HepG2 (cell line): ENCODE measurements at regions not wholly inside any gene's neighbourhood (a gene's known extent, or its start where the extent isn't known, plus 50 kb on each side); places are given as distances from the start of the nearest gene placed in this dataset.

Experiments
- ATAC-seq: fragments of 200-7000 bp; cut with Tn5 transposase; 3 replicates; pipeline ENCODE4 v1.9.1; 2020; ENCODE audit warnings: mild to moderate bottlenecking, moderate library complexity
- BruUV-seq: library from RNA; stranded (reverse); fragments of 400-500 nt; replicated peaks from 2 replicates; lab custom pipeline; 2021; lab: Mats Ljungman, UMichigan
- CTCF ChIA-PET: fragments of 300-600 bp; formaldehyde crosslinking; extraction: SDS; loops from one replicate; lab custom pipeline; 2021; ENCODE audit warnings: low total read pairs, inconsistent platforms, low intra/inter-chr PET ratio; lab: Yijun Ruan, JAX
- POLR2A ChIA-PET: fragments of 350-600 bp; sonication (Branson Sonifier 250); formaldehyde crosslinking; loops from one replicate; lab custom pipeline; 2020; ENCODE audit warnings: antibody characterized with exemption, inconsistent platforms; lab: Yijun Ruan, JAX
- DNase-seq: peaks from one replicate; pipeline ENCODE4 v3.0.0-alpha.2; 2015; ENCODE audit warnings: low spot score
- FAIRE-seq: peaks from 3 replicates; lab custom pipeline; 2011; peaks lifted over from hg19 to GRCh38; lab: Jason Lieb, UNC
- H2AFZ ChIP-seq: one replicate; pipeline ENCODE4 v1.6.1; 2011; ENCODE audit warnings: low read length, inconsistent platforms
- H3K27ac ChIP-seq: fragments of 300-600 bp; 3 replicates; pipeline ENCODE4 v1.8.0; 2011; ENCODE audit warnings: mixed run types, mild to moderate bottlenecking, mixed read lengths, low read length, inconsistent platforms; ENCODE audit not compliant: insufficient read depth; ENCODE audit errors: extremely low read length
- H3K27me3 ChIP-seq, 2 experiments: fragments of 200-600 bp in 1 of 2; 2 replicates in 1 of 2; 3 replicates in 1 of 2; pipeline versions ENCODE4 v1.6.0 to v1.8.0; 2011; ENCODE audit warnings: low read length in 2 of 2, mild to moderate bottlenecking in 2 of 2, moderate library complexity in 2 of 2, inconsistent platforms in 1 of 2; ENCODE audit not compliant: insufficient read depth in 2 of 2, control insufficient read depth in 1 of 2
- H3K36me3 ChIP-seq, 2 experiments: fragments of 200-600 bp in 1 of 2; replicated peaks in 1 of 2; 2 replicates in 1 of 2; 3 replicates in 1 of 2; pipeline versions ENCODE4 v1.5.1 to v1.8.0; 2011; ENCODE audit warnings: low read length in 2 of 2, inconsistent platforms in 1 of 2; ENCODE audit not compliant: insufficient read depth in 2 of 2, control insufficient read depth in 1 of 2
- H3K4me1 ChIP-seq: 2 replicates; pipeline ENCODE4 v1.5.1; 2012; ENCODE audit warnings: low read length, inconsistent platforms; ENCODE audit not compliant: insufficient read depth
- H3K4me2 ChIP-seq: 2 replicates; pipeline ENCODE4 v1.6.0; 2011; ENCODE audit warnings: low read depth, low read length, inconsistent platforms
- H3K4me3 ChIP-seq, 3 experiments: fragments of 200-600 bp in 1 of 3; sonication (generic), shearing (Covaris generic) in 1 of 3; replicated peaks in 1 of 3; 2 replicates each; pipeline ENCODE4 v1.5.1; 2011 to 2016; ENCODE audit warnings: low read length in 3 of 3, inconsistent platforms in 2 of 3, low read depth in 2 of 3, mild to moderate bottlenecking in 2 of 3, control low read depth in 1 of 3, mixed read lengths in 1 of 3; ENCODE audit not compliant: insufficient read depth in 1 of 3
- H3K79me2 ChIP-seq: one replicate; pipeline ENCODE4 v1.6.1; 2011; ENCODE audit warnings: low read length, inconsistent platforms; ENCODE audit not compliant: insufficient read depth
- H3K9ac ChIP-seq: 2 replicates; pipeline ENCODE4 v1.6.0; 2011; ENCODE audit warnings: mild to moderate bottlenecking, low read depth, low read length, inconsistent platforms; ENCODE audit not compliant: insufficient read depth
- H3K9me3 ChIP-seq: 2 replicates; pipeline ENCODE4 v1.5.1; 2012; ENCODE audit warnings: mild to moderate bottlenecking, low read length
- H4K20me1 ChIP-seq: 2 replicates; pipeline ENCODE4 v1.6.0; 2011; ENCODE audit warnings: inconsistent platforms, mild to moderate bottlenecking, low read length, moderate library complexity; ENCODE audit not compliant: insufficient read depth
- AKAP8 ChIP-seq: sonication (generic); formaldehyde crosslinking; IDR thresholded peaks from 2 replicates; pipeline ENCODE4 v1.5.1; 2020; ENCODE audit warnings: mild to moderate bottlenecking, missing genetic modification reagents
- ATF6 ChIP-seq: sonication (generic); formaldehyde crosslinking; conservative IDR thresholded peaks from 2 replicates; pipeline ENCODE4 v1.4.0; 2020; ENCODE audit warnings: missing genetic modification reagents
- GRHL1 ChIP-seq: sonication (generic); formaldehyde crosslinking; conservative IDR thresholded peaks from 2 replicates; pipeline ENCODE4 v1.8.0; 2022; ENCODE audit warnings: missing genetic modification reagents
- KDM5B ChIP-seq: sonication (generic); formaldehyde crosslinking; IDR thresholded peaks from 2 replicates; pipeline ENCODE4 v1.4.0; 2020; ENCODE audit warnings: missing genetic modification reagents, mild to moderate bottlenecking, borderline replicate concordance
- MIER3 ChIP-seq: IDR thresholded peaks from 2 replicates; pipeline ENCODE4 v1.6.1; 2016; ENCODE audit warnings: missing compliant biosample characterization, borderline replicate concordance
- MZF1 ChIP-seq: sonication (generic); formaldehyde crosslinking; IDR thresholded peaks from 2 replicates; pipeline ENCODE4 v1.8.1; 2023; ENCODE audit warnings: mild to moderate bottlenecking, missing genetic modification reagents, borderline replicate concordance
- NFIC ChIP-seq: IDR thresholded peaks from 2 replicates; pipeline ENCODE4 v1.6.1; 2012; ENCODE audit warnings: mild to moderate bottlenecking, low read length, inconsistent platforms
- NFKB2 ChIP-seq: sonication (generic); formaldehyde crosslinking; IDR thresholded peaks from 2 replicates; pipeline ENCODE4 v1.4.0; 2020; ENCODE audit warnings: missing genetic modification reagents, borderline replicate concordance
- SP5 ChIP-seq: IDR thresholded peaks from 2 replicates; pipeline ENCODE4 v1.6.1; 2016; ENCODE audit warnings: low read depth, borderline replicate concordance
- SUZ12 ChIP-seq: fragments of 150-350 bp; IDR thresholded peaks from 2 replicates; pipeline ENCODE4 v1.6.1; 2014; ENCODE audit warnings: low read depth, low read length
- ZNF282 ChIP-seq: fragments of 450-650 bp; IDR thresholded peaks from 2 replicates; pipeline ENCODE4 v1.6.1; 2018; ENCODE audit not compliant: partially characterized antibody
- ZNF333 ChIP-seq: sonication (generic); formaldehyde crosslinking; IDR thresholded peaks from 2 replicates; pipeline ENCODE4 v1.4.0; 2020; ENCODE audit warnings: mild to moderate bottlenecking, missing genetic modification reagents, borderline replicate concordance
- ZNF546 ChIP-seq: sonication (generic); formaldehyde crosslinking; conservative IDR thresholded peaks from 2 replicates; pipeline ENCODE4 v1.8.1; 2023; ENCODE audit warnings: mild to moderate bottlenecking, missing genetic modification reagents
- ZNF891 ChIP-seq: sonication (generic); formaldehyde crosslinking; IDR thresholded peaks from 2 replicates; pipeline ENCODE4 v1.5.0; 2020; ENCODE audit warnings: mild to moderate bottlenecking, missing genetic modification reagents
- in situ Hi-C: cut with HindIII; loops from 2 replicates; pipeline ENCODE4 v1.10.0; 2017; ENCODE audit warnings: low pct_unique_long_range_greater_than_20kb; ENCODE audit not compliant: extremely low pct_ligation_motif_present
- intact Hi-C: fragments of 100-400 bp; cut with micrococcal nuclease; formaldehyde crosslinking; loops from one replicate; pipeline ENCODE4 v1.10.0; 2022; ENCODE audit not compliant: unreplicated experiment

GRCh38 chr15:70151003-70151402 lies 53.3 kb upstream of the TLE3 start (continued):
- TF ChIP-seq KDM5B (no peak), GRHL1 (no peak), NFIC (no peak)
- TF ChIP-seq, all 625 proteins: peak for 0

GRCh38 chr15:70150405-70150747 lies 52.7 kb upstream of the TLE3 start:
- FAIRE-seq (no peak), ATAC-seq (no peak), DNase-seq (no peak)
- 0 out of 2 replicates have a peak, but pooled peaks cover 8% of the 10 kb centered on the region for H3K4me1 ChIP-seq
- no TSS peak for BruUV-seq
- H3K4me2 ChIP-seq = no peak overlapping the region
- H3K79me2 ChIP-seq = no peaks in the 10 kb centered on the region
- H4K20me1 ChIP-seq = peaks cover 10% of the 10 kb centered on the region; the same call in 1 of the 2 replicates
- H2AFZ ChIP-seq = no peak overlapping the region
- H3K27me3 ChIP-seq = peaks cover 10 to 85% of the 10 kb centered on the region in 2 experiments; a peak in 4 of 5 replicates
- no peak overlapping the region for H3K27ac ChIP-seq
- no peaks in the 10 kb centered on the region for H3K36me3 ChIP-seq
- intact Hi-C loops (loop anchor here (5.0 kb wide), 1 partner anchor 637 kb away; no protein-coding TSS in a partner anchor), in situ Hi-C loops (no loop called here)
- CTCF ChIA-PET = no interaction called here
- no peak overlapping the region for H3K9ac ChIP-seq
- no peaks in the 10 kb centered on the region for H3K9me3 ChIP-seq
- TF ChIP-seq SP5 (no peak), ZNF891 (no peak), MZF1 (CRISPR knock-in tag) (no peak), NFKB2 (CRISPR knock-in tag) (no peak), SUZ12 (no peak), ZNF333 (CRISPR knock-in tag) (no peak), ZNF282 (no peak), AKAP8 (CRISPR knock-in tag) (no peak), MIER3 (CRISPR knock-in tag) (no peak), ZNF546 (CRISPR knock-in tag) (no peak), ATF6 (CRISPR knock-in tag) (no peak)
- TF ChIP-seq, all 625 proteins: peak for 0
- H3K4me3 ChIP-seq = no peak overlapping the region
- POLR2A ChIA-PET = no interaction called here
